ENCODE measurements at regions not wholly inside any gene's neighbourhood (a gene's known extent, or its start where the extent isn't known, plus 50 kb on each side); places are given as distances from the start of the nearest gene placed in this dataset.

GRCh38 chr20:17150858-17151257 is 76.0 kb upstream of the PCSK2 start:
- Histone ChIP-seq H3K9me3 (no peaks in the 10 kb centered on the region), H3K4me3 (no peak overlapping the region), H3K4me1 (no peaks in the 10 kb centered on the region), H3K27me3 (ENCODE audit: low read depth) (no peaks in the 10 kb centered on the region), H3K36me3 (replicated peaks) (no peaks in the 10 kb centered on the region)
- DNase-seq (ENCODE audit: low spot score in 2 of 2), result no peak
- in situ Hi-C loops (cut with MboI; ENCODE audit: low sequenced_read_pairs), result no loop called here

GRCh38 chr20:17155401-17155800 is 71.4 kb upstream of the PCSK2 start:
- no peaks in the 10 kb centered on the region for H3K9me3 ChIP-seq
- no peak for DNase-seq (ENCODE audit: low spot score in 2 of 2)
- no peaks in the 10 kb centered on the region for H3K36me3 ChIP-seq (replicated peaks)
- no peaks in the 10 kb centered on the region for H3K27me3 ChIP-seq (ENCODE audit: low read depth)
- no peak overlapping the region for H3K4me3 ChIP-seq
- in situ Hi-C loops (cut with MboI; ENCODE audit: low sequenced_read_pairs), result no loop called here
- no peaks in the 10 kb centered on the region for H3K4me1 ChIP-seq

GRCh38 chr20:17158701-17159100 is 68.1 kb upstream of the PCSK2 start:
- no peak for DNase-seq (ENCODE audit: low spot score in 2 of 2)
- H3K27me3 ChIP-seq (ENCODE audit: low read depth), result no peaks in the 10 kb centered on the region
- no peaks in the 10 kb centered on the region for H3K36me3 ChIP-seq (replicated peaks)
- no peaks in the 10 kb centered on the region for H3K4me1 ChIP-seq
- no peak overlapping the region for H3K4me3 ChIP-seq
- no peaks in the 10 kb centered on the region for H3K9me3 ChIP-seq
- in situ Hi-C loops (cut with MboI; ENCODE audit: low sequenced_read_pairs), result no loop called here

DNA sequence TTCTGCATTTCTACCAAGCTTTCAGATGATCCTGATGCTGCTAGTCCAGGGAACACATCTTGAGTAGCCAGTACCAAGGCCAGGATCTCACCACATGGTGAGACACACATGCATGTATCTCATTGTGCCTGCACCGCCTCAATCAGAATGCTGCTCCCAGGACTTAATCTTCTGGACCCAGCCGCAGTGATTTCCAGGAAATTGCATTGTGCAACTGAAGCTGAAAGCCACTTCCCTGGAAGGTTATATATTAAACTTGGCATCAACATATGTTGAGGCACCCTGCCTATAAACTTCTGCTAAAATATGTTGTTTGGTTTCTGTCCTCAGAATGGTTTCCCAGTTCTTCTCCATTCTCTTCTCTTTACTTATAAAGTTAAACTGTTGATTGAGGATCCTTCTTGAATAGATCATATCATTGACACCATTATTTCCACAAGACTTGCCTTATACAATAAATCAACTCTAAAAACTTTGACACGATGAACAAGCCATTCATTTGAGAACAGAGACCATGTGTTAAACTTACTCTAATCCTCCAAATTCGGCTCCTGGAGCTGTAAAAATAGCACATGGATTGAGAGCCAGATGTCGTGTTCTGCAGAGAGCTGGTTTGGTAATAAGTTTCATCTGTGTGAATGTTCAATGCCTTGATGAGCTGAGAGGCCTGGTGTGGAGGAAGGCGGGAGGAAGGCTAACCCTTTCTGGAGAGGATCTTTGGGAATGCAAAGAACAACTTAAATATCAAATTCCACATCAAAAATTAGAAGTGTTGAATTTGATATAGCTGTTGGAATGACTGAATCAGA is 65.0 kb upstream of the PCSK2 start:
- Histone ChIP-seq H3K4me3 (no peak overlapping the region), H3K9me3 (no peaks in the 10 kb centered on the region), H3K4me1 (no peaks in the 10 kb centered on the region), H3K27me3 (ENCODE audit: low read depth) (no peaks in the 10 kb centered on the region), H3K36me3 (replicated peaks) (no peaks in the 10 kb centered on the region)
- in situ Hi-C loops (cut with MboI; ENCODE audit: low sequenced_read_pairs), result no loop called here
- DNase-seq (ENCODE audit: low spot score in 2 of 2), result no peak

- no peaks in the 10 kb centered on the region for H3K4me1 ChIP-seq
- in situ Hi-C loops (cut with MboI; ENCODE audit: low sequenced_read_pairs), result no loop called here
- H3K27me3 ChIP-seq (ENCODE audit: low read depth), result no peaks in the 10 kb centered on the region
- no peak for DNase-seq (ENCODE audit: low spot score in 2 of 2)
- H3K9me3 ChIP-seq, result no peaks in the 10 kb centered on the region
- H3K4me3 ChIP-seq, result no peak overlapping the region
- no peaks in the 10 kb centered on the region for H3K36me3 ChIP-seq (replicated peaks)
These were observed 58.7 kb upstream of the PCSK2 start for GRCh38 chr20:17168026-17168612.

DNA sequence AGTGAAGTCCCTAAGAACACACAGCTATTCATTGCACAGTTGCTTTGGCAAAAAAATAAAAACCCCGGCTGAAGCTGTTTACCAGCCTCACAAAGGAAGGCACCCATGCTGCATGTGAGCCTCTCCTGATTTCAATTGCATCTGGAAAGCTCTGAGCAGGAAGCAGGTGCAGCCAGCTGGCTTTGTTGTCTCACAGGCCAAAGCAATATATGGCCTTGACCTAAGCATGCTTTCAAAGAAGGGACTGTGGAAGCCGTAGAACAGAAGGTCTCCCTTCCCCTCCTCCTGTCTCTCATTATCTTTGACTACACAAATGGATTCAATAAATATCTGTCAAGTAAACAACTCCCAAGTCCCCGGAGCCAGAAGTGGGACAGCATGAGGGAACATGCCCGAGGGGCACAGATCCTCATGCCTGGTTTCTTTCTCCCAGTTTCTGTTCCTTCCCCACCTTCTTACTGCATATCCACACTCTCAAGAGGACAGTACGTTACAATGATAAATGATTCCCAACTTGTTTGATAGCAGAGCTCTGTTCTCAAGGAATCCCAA is 57.2 kb upstream of the PCSK2 start:
- in situ Hi-C loops (cut with MboI; ENCODE audit: low sequenced_read_pairs), result no loop called here
- no peaks in the 10 kb centered on the region for H3K36me3 ChIP-seq (replicated peaks)
- H3K4me3 ChIP-seq, result no peak overlapping the region

GRCh38 chr20:17171746-17172280 is 55.0 kb upstream of the PCSK2 start:
- in situ Hi-C loops (cut with MboI; ENCODE audit: low sequenced_read_pairs), result no loop called here
- no peak overlapping the region for H3K4me3 ChIP-seq
- no peak for DNase-seq (ENCODE audit: low spot score in 2 of 2)
- H3K9me3 ChIP-seq, result no peaks in the 10 kb centered on the region
- no peaks in the 10 kb centered on the region for H3K36me3 ChIP-seq (replicated peaks)
- no peaks in the 10 kb centered on the region for H3K27me3 ChIP-seq (ENCODE audit: low read depth)
- H3K4me1 ChIP-seq, result no peaks in the 10 kb centered on the region

More for the DNA sequence above, 57.2 kb upstream of the PCSK2 start:
- no peak for DNase-seq (ENCODE audit: low spot score in 2 of 2)
- H3K27me3 ChIP-seq (ENCODE audit: low read depth), result no peaks in the 10 kb centered on the region
- no peaks in the 10 kb centered on the region for H3K9me3 ChIP-seq
- no peaks in the 10 kb centered on the region for H3K4me1 ChIP-seq

GRCh38 chr20:17172836-17173516 is 53.9 kb upstream of the PCSK2 start:
- H3K4me3 ChIP-seq, result no peak overlapping the region
- no peaks in the 10 kb centered on the region for H3K4me1 ChIP-seq
- DNase-seq (ENCODE audit: low spot score in 2 of 2), result no peak
- no peaks in the 10 kb centered on the region for H3K9me3 ChIP-seq
- no peaks in the 10 kb centered on the region for H3K36me3 ChIP-seq (replicated peaks)
- in situ Hi-C loops (cut with MboI; ENCODE audit: low sequenced_read_pairs), result no loop called here
- H3K27me3 ChIP-seq (ENCODE audit: low read depth), result no peaks in the 10 kb centered on the region

Measured in HAP-1 (cell line).